SK-N-MC (cell line): ENCODE measurements at regions not wholly inside any gene's neighbourhood (a gene's known extent, or its start where the extent isn't known, plus 50 kb on each side); places are given as distances from the start of the nearest gene placed in this dataset.

Source experiments
- EZH2 ChIP-seq: fragments of 200-600 bp; sonication (generic); IDR thresholded peaks from one replicate; pipeline ENCODE4 v1.6.1; 2017; ENCODE audit warnings: antibody characterized with exemption
- FOXP2 ChIP-seq: optimal IDR thresholded peaks from 2 replicates; pipeline ENCODE3; 2011; ENCODE audit warnings: mild to moderate bottlenecking, moderate library complexity; ENCODE audit not compliant: insufficient read depth; ENCODE audit errors: extremely low read length, control extremely low read depth
- POLR2AphosphoS5 ChIP-seq: IDR thresholded peaks from 2 replicates; pipeline ENCODE4 v1.6.1; 2012; ENCODE audit warnings: mild to moderate bottlenecking, low read depth, low read length, borderline replicate concordance

GRCh38 chr12:132405742-132406251 is 76.4 kb upstream of the GALNT9 start:
- TF ChIP-seq EZH2 (no peak), POLR2AphosphoS5 (no peak), FOXP2 (no peak)
